ENCODE measurements at regions not wholly inside any gene's neighbourhood (a gene's known extent, or its start where the extent isn't known, plus 50 kb on each side); places are given as distances from the start of the nearest gene placed in this dataset.

DNA sequence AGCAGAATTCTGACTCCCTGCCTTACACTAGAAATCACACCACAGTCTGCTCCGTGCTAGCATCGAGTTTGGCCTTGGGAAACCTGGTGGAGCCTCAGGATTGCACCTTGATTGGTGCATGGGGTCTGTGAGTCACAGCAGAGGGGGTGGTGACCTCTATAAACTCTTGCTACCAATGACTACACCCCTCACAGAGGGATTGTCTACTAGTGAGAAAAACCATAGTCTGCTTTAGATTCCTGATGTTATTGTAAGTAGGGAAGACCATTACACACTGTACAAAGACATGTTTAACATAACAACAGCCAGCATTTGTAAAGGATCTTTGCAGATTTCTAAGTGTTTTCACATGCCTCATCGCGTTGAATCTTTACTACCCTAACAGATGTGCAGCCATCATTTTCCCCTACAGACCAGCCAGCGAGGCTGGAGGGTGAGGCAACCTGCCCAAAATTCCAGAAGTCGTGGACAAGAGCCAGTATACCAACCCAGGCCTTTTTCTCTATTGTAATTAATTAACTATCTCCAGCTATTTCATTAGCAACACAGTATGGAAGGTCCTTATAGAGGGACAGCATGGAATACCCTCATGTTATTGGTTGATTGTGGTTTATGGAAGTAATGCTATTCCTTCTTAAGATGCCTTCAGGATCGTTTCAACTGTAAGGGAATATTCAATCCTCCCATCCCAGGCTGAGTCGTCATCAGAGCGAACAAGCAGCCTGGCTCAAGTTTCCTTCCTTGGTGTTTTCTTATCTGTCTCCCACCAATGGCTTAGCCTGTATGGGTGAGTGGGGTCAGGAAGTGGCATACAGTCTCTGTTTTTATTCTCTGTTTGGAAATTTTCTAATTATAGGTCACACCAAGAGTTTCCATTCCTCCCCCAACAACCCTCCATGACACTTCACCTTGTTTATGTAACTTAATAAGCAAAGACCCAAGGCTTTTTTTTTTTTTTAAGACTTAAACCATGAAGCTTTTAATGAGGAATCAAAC is 55.9 kb upstream of the KDR start:
- TF ChIP-seq POLR2A (IDR thresholded peaks at IDR 0.05) (no peak), CTCF (IDR thresholded peaks at IDR 0.05) (no peak)
- H3K27ac ChIP-seq, result no peak overlapping the region
- no peaks in the 10 kb centered on the region for H3K27me3 ChIP-seq
- no peak for DNase-seq
- WGBS, 2 donors, result 70 to 74% methylated on average over 9 of the region's 9 CpGs
- H3K36me3 ChIP-seq, result no peaks in the 10 kb centered on the region
- intact Hi-C loops (cut with DNase I), result no loop called here
- no peaks in the 10 kb centered on the region for H3K9me3 ChIP-seq
- H3K4me3 ChIP-seq (replicated peaks in 1 of 3), result no peak overlapping the region
- H3K4me1 ChIP-seq, result no peaks in the 10 kb centered on the region

GRCh38 chr4:55183926-55184599 is 58.7 kb upstream of the KDR start:
- Histone ChIP-seq H3K4me1 (no peaks in the 10 kb centered on the region), H3K27ac (no peak overlapping the region), H3K9me3 (no peaks in the 10 kb centered on the region), H3K4me3 (replicated peaks in 1 of 3) (no peak overlapping the region), H3K36me3 (no peaks in the 10 kb centered on the region), H3K27me3 (no peaks in the 10 kb centered on the region)
- 63 to 65% methylated on average over 8 of the region's 8 CpGs for WGBS, 2 donors
- DNase-seq, result no peak
- no peak for TF ChIP-seq CTCF (IDR thresholded peaks at IDR 0.05)
- TF ChIP-seq POLR2A (IDR thresholded peaks at IDR 0.05), result no peak
- intact Hi-C loops (cut with DNase I), result no loop called here

DNA sequence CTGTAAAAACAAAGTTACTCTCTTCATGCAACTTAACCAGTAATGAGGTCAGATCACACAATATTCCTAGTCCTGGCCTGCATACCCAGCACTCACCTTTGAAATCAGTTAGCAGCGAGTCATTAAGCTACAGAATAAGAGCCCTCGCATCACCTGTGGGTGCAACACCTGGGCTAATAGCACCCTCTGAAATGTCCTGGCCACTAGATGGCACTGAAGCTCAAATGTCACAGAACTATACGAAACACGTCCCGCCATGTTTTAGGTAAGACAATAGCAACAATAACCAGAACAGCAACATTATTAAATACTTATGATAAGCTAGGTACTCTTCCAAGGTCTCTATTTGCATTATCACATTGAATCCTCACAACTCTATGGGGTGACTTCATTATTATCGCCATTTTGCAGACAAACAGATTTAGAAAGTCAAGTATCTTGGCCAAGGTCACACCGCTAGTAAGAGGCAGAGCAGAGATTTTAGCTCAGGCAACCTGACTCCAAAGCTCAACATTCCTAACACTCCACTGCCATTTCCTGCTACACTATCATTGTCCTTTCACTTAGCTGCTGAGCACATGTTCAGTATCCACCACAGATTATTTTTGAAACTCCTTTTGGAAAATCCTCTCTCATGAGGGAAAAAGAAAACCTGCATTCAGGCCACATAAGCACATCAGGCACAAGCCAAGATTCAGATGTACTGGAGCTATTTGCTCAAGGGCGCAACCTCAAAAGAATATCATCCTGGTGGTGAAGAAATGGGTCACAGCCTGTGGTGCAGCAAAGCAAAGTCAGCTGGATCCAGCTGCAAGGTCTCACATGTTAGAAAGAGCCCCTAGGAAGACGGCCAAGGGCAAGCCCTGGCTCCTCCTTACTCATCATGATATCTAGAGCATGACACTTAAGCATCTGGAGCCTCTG is 59.5 kb upstream of the KDR start:
- Histone ChIP-seq H3K9me3 (no peaks in the 10 kb centered on the region), H3K4me1 (no peaks in the 10 kb centered on the region), H3K27me3 (no peaks in the 10 kb centered on the region), H3K4me3 (replicated peaks in 1 of 3) (no peak overlapping the region), H3K27ac (no peak overlapping the region), H3K36me3 (no peaks in the 10 kb centered on the region)
- no peak for TF ChIP-seq POLR2A (IDR thresholded peaks at IDR 0.05)
- TF ChIP-seq CTCF (IDR thresholded peaks at IDR 0.05), result peak in 1 of 6 experiments; percentile 31
- intact Hi-C loops (cut with DNase I), result no loop called here
- WGBS, 2 donors, result 77 to 86% methylated on average over 9 of the region's 9 CpGs
- peak in 1 of 2 donors; percentile 16 for DNase-seq

DNA sequence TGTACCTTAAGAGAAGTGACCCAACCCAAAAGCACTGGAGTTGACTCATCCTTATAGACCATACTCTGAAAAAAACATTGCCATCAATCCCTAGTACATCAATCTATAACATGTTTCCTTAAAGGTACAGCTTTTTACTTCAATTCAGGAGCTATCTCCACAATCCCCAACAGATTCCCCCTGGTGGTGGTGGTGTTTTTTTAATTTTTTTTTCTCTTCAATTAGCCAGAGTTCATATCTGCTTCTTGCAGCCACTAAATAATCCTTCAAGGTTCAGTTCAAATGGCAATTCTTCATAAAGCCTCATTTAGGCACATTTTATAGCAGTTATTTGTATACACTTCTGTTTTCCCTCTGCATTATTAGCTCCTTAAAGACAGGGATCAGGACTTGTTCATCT is 60.7 kb upstream of the KDR start:
- Histone ChIP-seq H3K27me3 (no peaks in the 10 kb centered on the region), H3K9me3 (no peaks in the 10 kb centered on the region), H3K4me1 (no peaks in the 10 kb centered on the region), H3K4me3 (replicated peaks in 1 of 3) (no peak overlapping the region), H3K27ac (no peak overlapping the region), H3K36me3 (no peaks in the 10 kb centered on the region)
- intact Hi-C loops (cut with DNase I), result no loop called here
- TF ChIP-seq POLR2A (IDR thresholded peaks at IDR 0.05) (no peak), CTCF (IDR thresholded peaks at IDR 0.05) (no peak)
- no peak for DNase-seq
